Common myeloid progenitor, CD34-positive (primary cell): ENCODE measurements at regions not wholly inside any gene's neighbourhood (a gene's known extent, or its start where the extent isn't known, plus 50 kb on each side); places are given as distances from the start of the nearest gene placed in this dataset.

ENCODE experiments used
- CTCF ChIA-PET: fragments of 350-600 bp; sonication (Branson Sonifier 250); formaldehyde crosslinking; loops from one replicate; lab custom pipeline; 2021; ENCODE audit warnings: antibody characterized with exemption; lab: Charles Lee
- POLR2A ChIA-PET: fragments of 350-600 bp; sonication (Branson Sonifier 250); formaldehyde crosslinking; loops from one replicate; lab custom pipeline; 2021; ENCODE audit warnings: antibody characterized with exemption; lab: Charles Lee
- DNase-seq, 3 donors: peaks; one replicate each; pipeline versions ENCODE4 v3.0.0 to v3.0.0-alpha.2; 2013
- H3K27ac ChIP-seq, 2 experiments: 1 replicate in 1 of 2; 2 replicates in 1 of 2; pipeline ENCODE4 v1.7.0; 2013; ENCODE audit warnings: inconsistent platforms in 2 of 2, low read length in 2 of 2, mild to moderate bottlenecking in 2 of 2, low read depth in 1 of 2, moderate library complexity in 1 of 2; ENCODE audit not compliant: severe bottlenecking in 2 of 2, insufficient read depth in 1 of 2, poor library complexity in 1 of 2
- H3K27me3 ChIP-seq, 5 experiments: replicated peaks in 2 of 5; 1 replicate in 3 of 5; 2 replicates in 2 of 5; pipeline versions ENCODE4 v1.6.1 to v1.7.0; 2013; ENCODE audit warnings: low read length in 4 of 5, mild to moderate bottlenecking in 2 of 5, moderate library complexity in 2 of 5, inconsistent platforms in 1 of 5; ENCODE audit not compliant: insufficient read depth in 5 of 5, control insufficient read depth in 4 of 5
- H3K36me3 ChIP-seq, 4 experiments: 1 replicate in 2 of 4; 2 replicates in 2 of 4; pipeline versions ENCODE4 v1.6.1 to v1.7.0; 2013; ENCODE audit warnings: low read length in 3 of 4, control low read depth in 1 of 4, mild to moderate bottlenecking in 1 of 4; ENCODE audit not compliant: control insufficient read depth in 4 of 4, insufficient read depth in 4 of 4
- H3K4me1 ChIP-seq, 4 experiments: 1 replicate in 3 of 4; 2 replicates in 1 of 4; pipeline versions ENCODE4 v1.6.1 to v1.7.1; 2013; ENCODE audit warnings: low read length in 3 of 4, mild to moderate bottlenecking in 3 of 4, control low read depth in 1 of 4, inconsistent platforms in 1 of 4, moderate library complexity in 1 of 4; ENCODE audit not compliant: control insufficient read depth in 4 of 4, insufficient read depth in 4 of 4; ENCODE audit errors: control extremely low read depth in 1 of 4
- H3K4me3 ChIP-seq, 7 experiments: 1 replicate in 4 of 7; 2 replicates in 3 of 7; pipeline versions ENCODE4 v1.5.1 to v1.7.0; 2013; ENCODE audit warnings: mild to moderate bottlenecking in 7 of 7, low read length in 6 of 7, moderate library complexity in 6 of 7, inconsistent platforms in 2 of 7, low read depth in 2 of 7, control low read depth in 1 of 7; ENCODE audit not compliant: insufficient read depth in 4 of 7, control insufficient read depth in 1 of 7; ENCODE audit errors: extremely low read depth in 1 of 7
- H3K9me3 ChIP-seq, 5 experiments: 1 replicate in 4 of 5; 2 replicates in 1 of 5; pipeline versions ENCODE4 v1.6.1 to v1.7.1; 2013; ENCODE audit warnings: low read length in 4 of 5, mild to moderate bottlenecking in 2 of 5, inconsistent platforms in 1 of 5, low read depth in 1 of 5, moderate library complexity in 1 of 5; ENCODE audit not compliant: control insufficient read depth in 4 of 5, insufficient read depth in 2 of 5; ENCODE audit errors: control extremely low read depth in 1 of 5
- WGBS: methylation state at CpG from one replicate; pipeline ENCODE4 v1.1.5; 2013; ENCODE audit not compliant: insufficient coverage; 5-methylcytosine and 5-hydroxymethylcytosine counted together

GRCh38 chr10:55822096-55822495 is 539.0 kb downstream of the ZWINT start:
- Histone ChIP-seq H3K9me3 (peaks cover 0 to under 1% (median 0%) of the 10 kb centered on the region in 5 experiments), H3K4me1 (no peaks in the 10 kb centered on the region), H3K27me3 (no peaks in the 10 kb centered on the region), H3K36me3 (no peaks in the 10 kb centered on the region), H3K27ac (no peak overlapping the region), H3K4me3 (no peak overlapping the region)
- ChIA-PET CTCF (no interaction called here), POLR2A (no interaction called here)
- WGBS, result 89% methylated on average over 1 of the region's 1 CpG
- DNase-seq, result no peak

GRCh38 chr10:55820478-55820877 is 540.6 kb downstream of the ZWINT start:
- H3K9me3 ChIP-seq, result peaks cover 0 to 1% (median 0%) of the 10 kb centered on the region in 5 experiments
- H3K4me1 ChIP-seq, result no peaks in the 10 kb centered on the region
- DNase-seq, result no peak
- WGBS, result 80% methylated on average over 2 of the region's 4 CpGs
- no peak overlapping the region for H3K27ac ChIP-seq
- ChIA-PET POLR2A (no interaction called here), CTCF (no interaction called here)
- H3K27me3 ChIP-seq, result no peaks in the 10 kb centered on the region
- H3K36me3 ChIP-seq, result no peaks in the 10 kb centered on the region
- H3K4me3 ChIP-seq, result no peak overlapping the region

GRCh38 chr10:55820071-55820470 is 541.0 kb downstream of the ZWINT start:
- Histone ChIP-seq H3K36me3 (no peaks in the 10 kb centered on the region), H3K27me3 (no peaks in the 10 kb centered on the region), H3K4me1 (no peaks in the 10 kb centered on the region), H3K4me3 (no peak overlapping the region), H3K9me3 (peaks cover 0 to 1% (median 0%) of the 10 kb centered on the region in 5 experiments), H3K27ac (no peak overlapping the region)
- ChIA-PET CTCF (no interaction called here), POLR2A (no interaction called here)
- 84% methylated on average over 3 of the region's 3 CpGs for WGBS
- DNase-seq, result no peak

GRCh38 chr10:55813451-55814170 is 547.4 kb downstream of the ZWINT start:
- Histone ChIP-seq H3K36me3 (no peaks in the 10 kb centered on the region), H3K27me3 (no peaks in the 10 kb centered on the region), H3K9me3 (peaks cover 0 to 1% (median 0%) of the 10 kb centered on the region in 5 experiments), H3K27ac (no peak overlapping the region), H3K4me1 (no peaks in the 10 kb centered on the region), H3K4me3 (no peak overlapping the region)
- CTCF ChIA-PET, result no interaction called here
- WGBS, result 78% methylated on average over 3 of the region's 4 CpGs
- DNase-seq, result no peak
- POLR2A ChIA-PET, result no interaction called here

- ChIA-PET CTCF (no interaction called here), POLR2A (no interaction called here)
- H3K27me3 ChIP-seq, result no peaks in the 10 kb centered on the region
- H3K4me3 ChIP-seq, result no peak overlapping the region
- H3K4me1 ChIP-seq, result no peaks in the 10 kb centered on the region
- DNase-seq, result no peak
- H3K36me3 ChIP-seq, result no peaks in the 10 kb centered on the region
- H3K9me3 ChIP-seq, result peaks cover 0 to 2% (median 0%) of the 10 kb centered on the region in 5 experiments
- no peak overlapping the region for H3K27ac ChIP-seq
These were observed 558.0 kb downstream of the ZWINT start for GRCh38 chr10:55803055-55803454.

GRCh38 chr10:55801353-55801661 is 559.8 kb downstream of the ZWINT start:
- no peak overlapping the region for H3K4me3 ChIP-seq
- H3K27ac ChIP-seq, result no peak overlapping the region
- H3K36me3 ChIP-seq, result no peaks in the 10 kb centered on the region
- POLR2A ChIA-PET, result no interaction called here
- peaks cover 0 to 2% (median 0%) of the 10 kb centered on the region in 5 experiments for H3K9me3 ChIP-seq
- H3K27me3 ChIP-seq, result no peaks in the 10 kb centered on the region
- CTCF ChIA-PET, result no interaction called here
- DNase-seq, result no peak
- no CpG with 5 or more reads among the region's 2 CpGs for WGBS
- no peaks in the 10 kb centered on the region for H3K4me1 ChIP-seq

- ChIA-PET POLR2A (no interaction called here), CTCF (no interaction called here)
- Histone ChIP-seq H3K27ac (no peak overlapping the region), H3K4me3 (no peak overlapping the region), H3K4me1 (no peaks in the 10 kb centered on the region), H3K9me3 (peaks cover 0 to 2% (median 0%) of the 10 kb centered on the region in 5 experiments), H3K27me3 (no peaks in the 10 kb centered on the region), H3K36me3 (no peaks in the 10 kb centered on the region)
- no peak for DNase-seq
- 100% methylated on average over 1 of the region's 3 CpGs for WGBS
These were observed 560.3 kb downstream of the ZWINT start for GRCh38 chr10:55800602-55801352.
